HepG2 (cell line): ENCODE measurements at regions not wholly inside any gene's neighbourhood (a gene's known extent, or its start where the extent isn't known, plus 50 kb on each side); places are given as distances from the start of the nearest gene placed in this dataset.
A peak's percentile ranks its signal among the peaks of the same experiment; 100 is the strongest.

ENCODE experiments used
- ATF4 ChIP-seq, 2 experiments: fragments of 450-650 bp in 1 of 2; sonication (generic) in 1 of 2; formaldehyde crosslinking; IDR thresholded peaks; 2 replicates each; pipeline versions ENCODE4 v1.5.0 to v1.8.0; 2020 to 2022; ENCODE audit warnings: mild to moderate bottlenecking in 1 of 2, missing genetic modification reagents in 1 of 2
- ELF3 ChIP-seq: IDR thresholded peaks from 2 replicates; pipeline ENCODE4 v1.6.1; 2016; ENCODE audit warnings: missing genetic modification reagents, missing compliant biosample characterization
- FOXP4 ChIP-seq: sonication (generic); formaldehyde crosslinking; IDR thresholded peaks from 2 replicates; pipeline ENCODE4 v1.4.0; 2020; ENCODE audit warnings: missing genetic modification reagents
- ISL2 ChIP-seq: sonication (generic); formaldehyde crosslinking; IDR thresholded peaks from 2 replicates; pipeline ENCODE4 v1.5.0; 2020; ENCODE audit warnings: missing genetic modification reagents
- JUND ChIP-seq: sonication (generic); formaldehyde crosslinking; IDR thresholded peaks from 2 replicates; pipeline ENCODE4 v1.8.0; 2022; ENCODE audit warnings: mild to moderate bottlenecking, missing genetic modification reagents
- SAP130 ChIP-seq: IDR thresholded peaks from 2 replicates; pipeline ENCODE4 v1.6.1; 2016; ENCODE audit warnings: low read depth
- SKI ChIP-seq: fragments of 450-650 bp; IDR thresholded peaks from one replicate; pipeline ENCODE4 v1.6.1; 2018; ENCODE audit warnings: mild to moderate bottlenecking; ENCODE audit not compliant: partially characterized antibody
- TBL1XR1 ChIP-seq: fragments of 150-350 bp; IDR thresholded peaks from 2 replicates; pipeline ENCODE4 v1.6.1; 2014; ENCODE audit warnings: borderline replicate concordance, low read length; ENCODE audit not compliant: partially characterized antibody
- TBX2 ChIP-seq: sonication (generic); formaldehyde crosslinking; IDR thresholded peaks from 2 replicates; pipeline ENCODE4 v1.5.0; 2020; ENCODE audit warnings: missing genetic modification reagents, mild to moderate bottlenecking, borderline replicate concordance
- YY1 ChIP-seq: IDR thresholded peaks from 2 replicates; pipeline ENCODE4 v1.6.1; 2011; ENCODE audit warnings: low read length, low read depth, moderate library complexity, mild to moderate bottlenecking; ENCODE audit not compliant: insufficient read depth, insufficient replicate concordance
- ZFP36L1 ChIP-seq: sonication (generic); formaldehyde crosslinking; IDR thresholded peaks from 2 replicates; pipeline ENCODE4 v1.8.0; 2022; ENCODE audit warnings: mild to moderate bottlenecking, missing genetic modification reagents, moderate library complexity

GRCh38 chr10:3365630-3366029 lies 193.0 kb upstream of the PITRM1 start (continued):
- TF ChIP-seq SKI (peak; percentile 29), TBL1XR1 (no peak), ZFP36L1 (CRISPR knock-in tag) (no peak), ISL2 (CRISPR knock-in tag) (peak; percentile 47; the same call in 1 of the 2 replicates), FOXP4 (CRISPR knock-in tag) (peak; percentile 82), YY1 (no peak), SAP130 (peak; percentile 28; the same call in 1 of the 2 replicates), ELF3 (CRISPR knock-in tag) (0 out of 2 replicates have a peak, but pooled peaks have one; percentile 41), JUND (CRISPR knock-in tag) (peak; percentile 58; the same call in 1 of the 2 replicates), TBX2 (CRISPR knock-in tag) (peak; percentile 33; the same call in 1 of the 2 replicates), ATF4 (CRISPR knock-in tag; IDR thresholded peaks at IDR 0.05) (peak in 1 of 2 experiments; percentile 83; a peak in 2 of 4 replicates)
- TF ChIP-seq, all 625 proteins: peak for 62
